Body of pancreas (tissue), 4 donors: ENCODE measurements at regions not wholly inside any gene's neighbourhood (a gene's known extent, or its start where the extent isn't known, plus 50 kb on each side); places are given as distances from the start of the nearest gene placed in this dataset.

Experiments used
- ATAC-seq: fragments of 150-250 bp; one replicate; pipeline ENCODE4 v1.9.1; 2016
- DNase-seq, 4 donors: peaks; one replicate each; pipeline ENCODE4 v3.0.0-alpha.2; 2019
- H3K27ac ChIP-seq, 4 donors: fragments of 200-600 bp; sonication (generic); 1 replicate in 3 of 4; 2 replicates in 1 of 4; pipeline versions ENCODE4 v1.5.1 to v1.6.1; 2016 to 2019; ENCODE audit warnings: mild to moderate bottlenecking in 1 of 4, mixed read lengths in 1 of 4, moderate library complexity in 1 of 4
- H3K27me3 ChIP-seq, 2 donors: fragments of 200-600 bp; sonication (generic); one replicate each; pipeline ENCODE4 v1.6.0; 2016; ENCODE audit warnings: mild to moderate bottlenecking in 1 of 2
- H3K36me3 ChIP-seq, 2 donors: fragments of 200-600 bp; sonication (generic); replicated peaks in 1 of 2; 2 replicates each; pipeline ENCODE4 v1.5.1; 2016; ENCODE audit warnings: low read depth in 2 of 2; ENCODE audit not compliant: insufficient read depth in 1 of 2
- H3K4me1 ChIP-seq: fragments of 200-600 bp; sonication (generic); one replicate; pipeline ENCODE4 v1.6.0; 2016
- H3K4me3 ChIP-seq, 2 donors: fragments of 200-600 bp; sonication (generic); 1 replicate in 1 of 2; 2 replicates in 1 of 2; pipeline ENCODE4 v1.5.1; 2016 to 2019
- H3K9me3 ChIP-seq, 3 donors: fragments of 200-600 bp; sonication (generic); 1 replicate in 2 of 3; 2 replicates in 1 of 3; pipeline ENCODE4 v1.5.1; 2016
- CTCF ChIP-seq, 7 experiments: fragments of 450-650 bp in 4 of 7; fragments of 200-600 bp in 3 of 7; sonication (generic) in 3 of 7; IDR thresholded peaks; one replicate each; pipeline ENCODE4 v1.5.1; 2016 to 2019; ENCODE audit warnings: antibody characterized with exemption in 7 of 7
- POLR2A ChIP-seq, 3 donors: fragments of 450-650 bp; IDR thresholded peaks; one replicate each; pipeline ENCODE4 v1.6.1; 2016; ENCODE audit warnings: antibody characterized with exemption in 3 of 3, mild to moderate bottlenecking in 2 of 3
- WGBS, 2 donors: methylation state at CpG; one replicate each; pipeline ENCODE4 v1.1.5; 2017; 5-methylcytosine and 5-hydroxymethylcytosine counted together
- intact Hi-C: fragments of 100-400 bp; cut with DNase I; formaldehyde crosslinking; loops from one replicate; pipeline ENCODE4 v1.15.1; 2023

- Histone ChIP-seq H3K4me1 (no peaks in the 10 kb centered on the region), H3K27ac (no peak overlapping the region), H3K4me3 (no peak overlapping the region), H3K9me3 (no peaks in the 10 kb centered on the region), H3K27me3 (peaks cover 0 to 26% of the 10 kb centered on the region in 2 donors), H3K36me3 (no peaks in the 10 kb centered on the region)
- ATAC-seq (no peak), DNase-seq (no peak)
- WGBS, 2 donors = 82 to 86% methylated on average over 4 of the region's 4 CpGs
- intact Hi-C loops = no loop called here
- TF ChIP-seq POLR2A (IDR thresholded peaks at IDR 0.05) = no peak
- no peak for TF ChIP-seq CTCF (IDR thresholded peaks at IDR 0.05)
These were observed 94.2 kb downstream of the NR2F2 start for GRCh38 chr15:96424674-96425073.

GRCh38 chr15:96428742-96429141 is 98.2 kb downstream of the NR2F2 start:
- Histone ChIP-seq H3K4me3 (no peak overlapping the region), H3K36me3 (no peaks in the 10 kb centered on the region), H3K27me3 (peaks cover 0 to 9% of the 10 kb centered on the region in 2 donors), H3K27ac (no peak overlapping the region), H3K9me3 (no peaks in the 10 kb centered on the region), H3K4me1 (no peaks in the 10 kb centered on the region)
- TF ChIP-seq POLR2A (IDR thresholded peaks at IDR 0.05) = no peak
- TF ChIP-seq CTCF (IDR thresholded peaks at IDR 0.05) = no peak
- intact Hi-C loops = no loop called here
- ATAC-seq (peak; percentile 79), DNase-seq (peak in 1 of 4 donors; percentile 41)

- H3K4me3 ChIP-seq = no peak overlapping the region
- ATAC-seq = no peak
- H3K4me1 ChIP-seq = no peaks in the 10 kb centered on the region
- intact Hi-C loops = no loop called here
- WGBS, 2 donors = 32 to 38% methylated on average over 5 of the region's 5 CpGs
- DNase-seq = no peak
- H3K27ac ChIP-seq = no peak overlapping the region
- TF ChIP-seq CTCF (IDR thresholded peaks at IDR 0.05) (no peak), POLR2A (IDR thresholded peaks at IDR 0.05) (no peak)
- H3K36me3 ChIP-seq = no peaks in the 10 kb centered on the region
- no peaks in the 10 kb centered on the region for H3K27me3 ChIP-seq
- no peaks in the 10 kb centered on the region for H3K9me3 ChIP-seq
These were observed 101.3 kb downstream of the NR2F2 start for GRCh38 chr15:96431786-96432185.

GRCh38 chr15:96435022-96435421 is 104.5 kb downstream of the NR2F2 start:
- TF ChIP-seq CTCF (IDR thresholded peaks at IDR 0.05) (no peak), POLR2A (IDR thresholded peaks at IDR 0.05) (no peak)
- ATAC-seq = no peak
- WGBS, 2 donors = 50 to 68% methylated on average over 4 of the region's 4 CpGs

GRCh38 chr15:96435841-96436240 is 105.3 kb downstream of the NR2F2 start:
- 79% methylated on average over 3 of the region's 3 CpGs for WGBS, 2 donors
- DNase-seq (no peak), ATAC-seq (no peak)
- no peaks in the 10 kb centered on the region for H3K27me3 ChIP-seq
- H3K4me1 ChIP-seq = no peaks in the 10 kb centered on the region
- H3K27ac ChIP-seq = no peak overlapping the region
- H3K4me3 ChIP-seq = no peak overlapping the region
- TF ChIP-seq CTCF (IDR thresholded peaks at IDR 0.05) (no peak), POLR2A (IDR thresholded peaks at IDR 0.05) (no peak)
- intact Hi-C loops = no loop called here
- no peaks in the 10 kb centered on the region for H3K36me3 ChIP-seq
- H3K9me3 ChIP-seq = no peaks in the 10 kb centered on the region

More at GRCh38 chr15:96435022-96435421, 104.5 kb downstream of the NR2F2 start:
- intact Hi-C loops = no loop called here
- Histone ChIP-seq H3K9me3 (no peaks in the 10 kb centered on the region), H3K27ac (no peak overlapping the region), H3K27me3 (no peaks in the 10 kb centered on the region), H3K36me3 (no peaks in the 10 kb centered on the region), H3K4me1 (no peaks in the 10 kb centered on the region), H3K4me3 (no peak overlapping the region)
- no peak for DNase-seq
